Endothelial cell of umbilical vein (primary cell): ENCODE measurements at regions not wholly inside any gene's neighbourhood (a gene's known extent, or its start where the extent isn't known, plus 50 kb on each side); places are given as distances from the start of the nearest gene placed in this dataset.

Experiments
- BruUV-seq: library from RNA; stranded (reverse); fragments of 400-500 nt; replicated peaks from 2 replicates; lab custom pipeline; 2021; lab: Mats Ljungman, UMichigan
- CTCF ChIA-PET: fragments of 300-600, 350-600 bp; sonication (Branson Sonifier 250); formaldehyde crosslinking; loops from one replicate; lab custom pipeline; 2021; ENCODE audit warnings: antibody characterized with exemption, inconsistent platforms; lab: Charles Lee
- POLR2A ChIA-PET: fragments of 300-600, 350-600 bp; sonication (Branson Sonifier 250); formaldehyde crosslinking; loops from one replicate; lab custom pipeline; 2021; ENCODE audit warnings: antibody characterized with exemption, inconsistent platforms; lab: Charles Lee
- DNase-seq: peaks from one replicate; pipeline ENCODE4 v3.0.0-alpha.2; 2011; ENCODE audit warnings: low read depth, low spot score
- FAIRE-seq: peaks from 2 replicates; lab custom pipeline; 2011; peaks lifted over from hg19 to GRCh38; lab: Jason Lieb, UNC
- H2AFZ ChIP-seq: 2 replicates; pipeline ENCODE4 v1.6.0; 2012; ENCODE audit warnings: low read depth, low read length, control low read depth, inconsistent platforms
- H3K27ac ChIP-seq: 2 replicates; pipeline ENCODE4 v1.5.1; 2011; ENCODE audit warnings: low read depth, mild to moderate bottlenecking, control low read depth, low read length, moderate library complexity; ENCODE audit not compliant: insufficient read depth
- H3K27me3 ChIP-seq, 2 experiments: 2 replicates each; pipeline versions ENCODE4 v1.6.0 to v1.6.1; 2011; ENCODE audit warnings: low read length in 2 of 2, mixed read lengths in 1 of 2; ENCODE audit not compliant: control insufficient read depth in 2 of 2, insufficient read depth in 2 of 2
- H3K36me3 ChIP-seq, 2 experiments: 2 replicates in 1 of 2; 3 replicates in 1 of 2; pipeline ENCODE4 v1.5.1; 2011; ENCODE audit warnings: low read length in 2 of 2, mild to moderate bottlenecking in 1 of 2, moderate library complexity in 1 of 2; ENCODE audit not compliant: control insufficient read depth in 2 of 2, insufficient read depth in 2 of 2; ENCODE audit errors: extremely low read depth in 1 of 2
- H3K4me1 ChIP-seq: 3 replicates; pipeline ENCODE4 v1.5.1; 2011; ENCODE audit warnings: mild to moderate bottlenecking, low read length; ENCODE audit not compliant: control insufficient read depth, insufficient read depth; ENCODE audit errors: extremely low read depth
- H3K4me2 ChIP-seq: 2 replicates; pipeline ENCODE4 v1.6.1; 2011; ENCODE audit warnings: low read length, control low read depth, mixed read lengths; ENCODE audit not compliant: insufficient read depth
- H3K4me3 ChIP-seq, 3 experiments: fragments of 200-600 bp in 1 of 3; sonication (generic), shearing (Covaris generic) in 1 of 3; replicated peaks in 1 of 3; 2 replicates each; pipeline ENCODE4 v1.5.1; 2011 to 2016; ENCODE audit warnings: control low read depth in 3 of 3, low read length in 3 of 3, mild to moderate bottlenecking in 2 of 3, inconsistent platforms in 1 of 3, low read depth in 1 of 3, moderate library complexity in 1 of 3; ENCODE audit not compliant: insufficient read depth in 1 of 3
- H3K79me2 ChIP-seq: 2 replicates; pipeline ENCODE4 v1.6.0; 2012; ENCODE audit warnings: low read length, inconsistent platforms; ENCODE audit not compliant: control insufficient read depth, insufficient read depth
- H3K9ac ChIP-seq: replicated peaks from 2 replicates; pipeline ENCODE3; 2011; ENCODE audit warnings: low read length, control low read depth; ENCODE audit not compliant: insufficient read depth; ENCODE audit errors: extremely low read depth
- H3K9me1 ChIP-seq: replicated peaks from 3 replicates; pipeline ENCODE4 v1.6.0; 2011; ENCODE audit warnings: mild to moderate bottlenecking, low read length; ENCODE audit not compliant: control insufficient read depth, insufficient read depth; ENCODE audit errors: extremely low read depth
- H3K9me3 ChIP-seq: replicated peaks from 2 replicates; pipeline ENCODE4 v1.5.1; 2012; ENCODE audit warnings: low read length, inconsistent platforms; ENCODE audit not compliant: control insufficient read depth, insufficient read depth
- H4K20me1 ChIP-seq: replicated peaks from 2 replicates; pipeline ENCODE3; 2011; ENCODE audit warnings: mild to moderate bottlenecking, low read length; ENCODE audit not compliant: control insufficient read depth, insufficient read depth; ENCODE audit errors: extremely low read depth
- CTCF ChIP-seq, 2 donors: IDR thresholded peaks; 1 replicate in 1 of 2; 2 replicates in 1 of 2; pipeline ENCODE4 v1.5.1; 2011; ENCODE audit warnings: low read length in 2 of 2, mild to moderate bottlenecking in 2 of 2, moderate library complexity in 2 of 2, control low read depth in 1 of 2, inconsistent platforms in 1 of 2, low read depth in 1 of 2; ENCODE audit not compliant: insufficient read depth in 1 of 2; ENCODE audit errors: extremely low read depth in 1 of 2
- EZH2 ChIP-seq: IDR thresholded peaks from 2 replicates; pipeline ENCODE4 v1.6.1; 2012; ENCODE audit warnings: borderline replicate concordance, low read depth, mild to moderate bottlenecking, moderate library complexity, low read length, inconsistent platforms; ENCODE audit not compliant: severe bottlenecking
- FOS ChIP-seq: IDR thresholded peaks from 2 replicates; pipeline ENCODE4 v1.6.1; 2011; ENCODE audit warnings: mild to moderate bottlenecking, low read length, moderate library complexity, borderline replicate concordance; ENCODE audit not compliant: insufficient read depth
- GATA2 ChIP-seq: IDR thresholded peaks from 2 replicates; pipeline ENCODE4 v1.7.0; 2011; ENCODE audit warnings: low read depth, mild to moderate bottlenecking, moderate library complexity, mixed read lengths, low read length; ENCODE audit not compliant: insufficient read length, insufficient read depth
- JUN ChIP-seq: IDR thresholded peaks from 2 replicates; pipeline ENCODE4 v1.6.1; 2011; ENCODE audit warnings: borderline replicate concordance, low read depth; ENCODE audit not compliant: insufficient read length, insufficient read depth
- MAX ChIP-seq: IDR thresholded peaks from 2 replicates; pipeline ENCODE4 v1.6.1; 2011; ENCODE audit not compliant: insufficient read depth, insufficient read length
- MYC ChIP-seq: IDR thresholded peaks from one replicate; pipeline ENCODE4 v1.6.1; 2011; ENCODE audit warnings: mild to moderate bottlenecking, low read depth, low read length
- POLR2A ChIP-seq: IDR thresholded peaks from 2 replicates; pipeline ENCODE4 v1.6.1; 2012; ENCODE audit warnings: low read depth, mild to moderate bottlenecking, control low read depth, low read length
- POLR2AphosphoS5 ChIP-seq: IDR thresholded peaks from 2 replicates; pipeline ENCODE4 v1.6.1; 2012; ENCODE audit warnings: low read depth, mild to moderate bottlenecking, control low read depth, low read length, moderate library complexity; ENCODE audit not compliant: insufficient read depth
- dilution Hi-C: fragments of 300-500 bp; cut with MboI; formaldehyde crosslinking; loops from one replicate; pipeline ENCODE4 v1.15.0; 2019; ENCODE audit warnings: low sequenced_read_pairs; ENCODE audit not compliant: extremely low pct_ligation_motif_present
- intact Hi-C: fragments of 100-400 bp; cut with micrococcal nuclease; formaldehyde crosslinking; loops from one replicate; pipeline ENCODE4 v1.10.0; 2022

GRCh38 chr18:44280479-44280878, 400.2 kb upstream of the SETBP1 start:
- Histone ChIP-seq H3K9me3 (no peaks in the 10 kb centered on the region), H4K20me1 (no peaks in the 10 kb centered on the region), H3K27me3 (no peaks in the 10 kb centered on the region), H2AFZ (no peak overlapping the region), H3K9me1 (no peaks in the 10 kb centered on the region), H3K4me2 (no peak overlapping the region), H3K36me3 (no peaks in the 10 kb centered on the region), H3K4me3 (no peak overlapping the region), H3K4me1 (no peaks in the 10 kb centered on the region), H3K27ac (no peak overlapping the region), H3K9ac (no peak overlapping the region), H3K79me2 (no peaks in the 10 kb centered on the region)
- no peak for FAIRE-seq
- DNase-seq: no peak
- TF ChIP-seq MYC: no peak
- TF ChIP-seq MAX: no peak
- no peak for TF ChIP-seq POLR2A
- TF ChIP-seq CTCF (IDR thresholded peaks at IDR 0.05; ENCODE audit: extremely low read depth in 1 of 2, insufficient read depth in 1 of 2, low read depth in 1 of 2, low read length in 2 of 2): no peak
- TF ChIP-seq POLR2AphosphoS5: no peak
- TF ChIP-seq FOS: no peak
- no peak for TF ChIP-seq GATA2
- TF ChIP-seq EZH2: no peak
- no peak for TF ChIP-seq JUN
- CTCF ChIA-PET: no interaction called here
- dilution Hi-C loops (no loop called here), intact Hi-C loops (no loop called here)
- BruUV-seq: no TSS peak
- POLR2A ChIA-PET: no interaction called here
